ENCODE measurements at regions not wholly inside any gene's neighbourhood (a gene's known extent, or its start where the extent isn't known, plus 50 kb on each side); places are given as distances from the start of the nearest gene placed in this dataset.
"Not testable (repeated sequence)": the region's sequence is repeated elsewhere in the genome, so short reads cannot be mapped to it uniquely, and the experiment has no call there.

GRCh38 chr7:131774419-131775220 is 218.2 kb upstream of the PODXL start:
- DNase-seq, result no peak

- DNase-seq, result no peak
Observed at GRCh38 chr7:131773413-131773812, 217.0 kb upstream of the PODXL start.

- no peak for DNase-seq
Observed at GRCh38 chr7:131769241-131769640, 212.8 kb upstream of the PODXL start.

- no peak for DNase-seq
Observed at GRCh38 chr7:131767591-131767990, 211.2 kb upstream of the PODXL start.

GRCh38 chr7:131765575-131765974 is 209.1 kb upstream of the PODXL start:
- no peak for DNase-seq

- DNase-seq, result no peak
Observed at GRCh38 chr7:131764143-131764775, 207.8 kb upstream of the PODXL start.

GRCh38 chr7:131762753-131763152 is 206.3 kb upstream of the PODXL start:
- DNase-seq, result no peak

- not testable (repeated sequence) for DNase-seq
Observed at GRCh38 chr7:131755801-131756200, 199.4 kb upstream of the PODXL start.

GRCh38 chr7:131753620-131754222 is 197.3 kb upstream of the PODXL start:
- peak; percentile 8 for DNase-seq

GRCh38 chr7:131747658-131748232 is 191.3 kb upstream of the PODXL start:
- no peak for DNase-seq

- DNase-seq, result peak; percentile 49
Observed at GRCh38 chr7:131745390-131746248, 189.2 kb upstream of the PODXL start.

GRCh38 chr7:131741446-131741845 is 185.0 kb upstream of the PODXL start:
- no peak for DNase-seq

GRCh38 chr7:131737746-131738465 is 181.5 kb upstream of the PODXL start:
- no peak for DNase-seq

- DNase-seq, result no peak
Observed at GRCh38 chr7:131735101-131735500, 178.7 kb upstream of the PODXL start.

- no peak for DNase-seq
Observed at GRCh38 chr7:131733604-131734003, 177.2 kb upstream of the PODXL start.

GRCh38 chr7:131727189-131727588 is 170.8 kb upstream of the PODXL start:
- no peak for DNase-seq

- DNase-seq, result no peak
Observed at GRCh38 chr7:131726686-131727085, 170.3 kb upstream of the PODXL start.

- no peak for DNase-seq
Observed at GRCh38 chr7:131726031-131726430, 169.6 kb upstream of the PODXL start.

- DNase-seq, result no peak
Observed at GRCh38 chr7:131724776-131725345, 168.4 kb upstream of the PODXL start.

GRCh38 chr7:131723926-131724325 is 167.5 kb upstream of the PODXL start:
- DNase-seq, result no peak

GRCh38 chr7:131722371-131722770 is 165.9 kb upstream of the PODXL start:
- no peak for DNase-seq

- no peak for DNase-seq
Observed at GRCh38 chr7:131721660-131722059, 165.2 kb upstream of the PODXL start.

Data from RPMI8226 (cell line).